ENCODE measurements at regions not wholly inside any gene's neighbourhood (a gene's known extent, or its start where the extent isn't known, plus 50 kb on each side); places are given as distances from the start of the nearest gene placed in this dataset.

GRCh38 chr1:209355415-209355814 is 228.1 kb upstream of the CAMK1G start:
- Histone ChIP-seq H3K36me3 (no peaks in the 10 kb centered on the region), H3K9me3 (ENCODE audit: severe bottlenecking) (no peaks in the 10 kb centered on the region), H3K27me3 (ENCODE audit: insufficient read depth, low read depth, severe bottlenecking) (peaks cover 72% of the 10 kb centered on the region), H3K27ac (no peak overlapping the region), H3K4me3 (ENCODE audit: low read depth, low read length) (no peak overlapping the region)
- no peak for DNase-seq
- TF ChIP-seq CTCF (IDR thresholded peaks at IDR 0.05; ENCODE audit: low read depth, low read length), result no peak

- Histone ChIP-seq H3K27me3 (ENCODE audit: insufficient read depth, low read depth, severe bottlenecking) (peaks cover 69% of the 10 kb centered on the region), H3K9me3 (ENCODE audit: severe bottlenecking) (no peaks in the 10 kb centered on the region), H3K4me3 (ENCODE audit: low read depth, low read length) (no peak overlapping the region), H3K36me3 (no peaks in the 10 kb centered on the region), H3K27ac (no peak overlapping the region)
- no peak for DNase-seq
- TF ChIP-seq CTCF (IDR thresholded peaks at IDR 0.05; ENCODE audit: low read depth, low read length), result no peak
These were observed 226.5 kb upstream of the CAMK1G start for GRCh38 chr1:209356976-209357377.

- Histone ChIP-seq H3K27ac (no peak overlapping the region), H3K27me3 (ENCODE audit: insufficient read depth, low read depth, severe bottlenecking) (peaks cover 48% of the 10 kb centered on the region), H3K4me3 (ENCODE audit: low read depth, low read length) (no peak overlapping the region), H3K9me3 (ENCODE audit: severe bottlenecking) (no peaks in the 10 kb centered on the region), H3K36me3 (no peaks in the 10 kb centered on the region)
- DNase-seq, result no peak
- no peak for TF ChIP-seq CTCF (IDR thresholded peaks at IDR 0.05; ENCODE audit: low read depth, low read length)
These were observed 220.4 kb upstream of the CAMK1G start for GRCh38 chr1:209363112-209363511.

- no peak overlapping the region for H3K27ac ChIP-seq
- TF ChIP-seq CTCF (IDR thresholded peaks at IDR 0.05; ENCODE audit: low read depth, low read length), result no peak
- H3K9me3 ChIP-seq (ENCODE audit: severe bottlenecking), result no peaks in the 10 kb centered on the region
- no peak overlapping the region for H3K4me3 ChIP-seq (ENCODE audit: low read depth, low read length)
- no peaks in the 10 kb centered on the region for H3K36me3 ChIP-seq
- peaks cover 38% of the 10 kb centered on the region for H3K27me3 ChIP-seq (ENCODE audit: insufficient read depth, low read depth, severe bottlenecking)
- DNase-seq, result no peak
These were observed 218.8 kb upstream of the CAMK1G start for GRCh38 chr1:209364716-209365115.

- Histone ChIP-seq H3K4me3 (ENCODE audit: low read depth, low read length) (no peak overlapping the region), H3K27me3 (ENCODE audit: insufficient read depth, low read depth, severe bottlenecking) (peaks cover 45% of the 10 kb centered on the region)
These were observed 216.3 kb upstream of the CAMK1G start for GRCh38 chr1:209367061-209367772.

More at GRCh38 chr1:209367061-209367772, 216.3 kb upstream of the CAMK1G start:
- no peaks in the 10 kb centered on the region for H3K36me3 ChIP-seq
- no peak for DNase-seq
- no peak for TF ChIP-seq CTCF (IDR thresholded peaks at IDR 0.05; ENCODE audit: low read depth, low read length)
- no peaks in the 10 kb centered on the region for H3K9me3 ChIP-seq (ENCODE audit: severe bottlenecking)
- H3K27ac ChIP-seq, result no peak overlapping the region

All from WERI-Rb-1 (cell line).